GM12864 (cell line): ENCODE measurements at regions not wholly inside any gene's neighbourhood (a gene's known extent, or its start where the extent isn't known, plus 50 kb on each side); places are given as distances from the start of the nearest gene placed in this dataset.
A peak's percentile ranks its signal among the peaks of the same experiment; 100 is the strongest.
"Not testable (repeated sequence)": the region's sequence is repeated elsewhere in the genome, so short reads cannot be mapped to it uniquely, and the experiment has no call there.

Experiments used
- DNase-seq: peaks from one replicate; pipeline ENCODE4 v3.0.0-alpha.2; 2011; ENCODE audit warnings: low read depth
- H3K4me3 ChIP-seq: 2 replicates; pipeline ENCODE4 v1.5.1; 2011; ENCODE audit warnings: mild to moderate bottlenecking, low read depth, low read length, control low read depth
- TF ChIP-seq, protein P1 (sequence below): IDR thresholded peaks from 2 replicates; pipeline ENCODE4 v1.5.1; 2011; ENCODE audit warnings: low read depth, mild to moderate bottlenecking, moderate library complexity, low read length, control low read depth, inconsistent platforms; ENCODE audit errors: missing control alignments

DNA sequence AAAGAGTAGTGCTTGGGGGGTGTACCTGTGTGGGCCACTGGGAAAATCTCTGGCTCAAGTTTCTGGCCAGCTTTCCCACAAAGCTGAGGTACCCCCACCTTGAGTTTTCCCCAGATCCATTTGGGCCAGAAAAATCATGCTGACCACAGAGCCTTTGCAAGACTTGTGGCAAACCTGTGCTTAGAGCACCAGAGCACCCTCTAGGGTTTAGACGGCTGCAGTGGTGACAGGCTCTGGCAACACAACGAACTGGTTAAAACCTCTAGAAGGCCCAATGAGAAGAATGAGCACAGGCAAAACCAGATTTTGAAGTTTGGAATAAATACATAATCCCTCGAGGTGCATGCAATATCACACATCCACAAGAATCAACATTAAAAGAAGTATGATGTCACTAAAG lies 290.7 kb upstream of the FOLH1 start:
- no peak overlapping the region for H3K4me3 ChIP-seq
- TF ChIP-seq, protein P1, sequence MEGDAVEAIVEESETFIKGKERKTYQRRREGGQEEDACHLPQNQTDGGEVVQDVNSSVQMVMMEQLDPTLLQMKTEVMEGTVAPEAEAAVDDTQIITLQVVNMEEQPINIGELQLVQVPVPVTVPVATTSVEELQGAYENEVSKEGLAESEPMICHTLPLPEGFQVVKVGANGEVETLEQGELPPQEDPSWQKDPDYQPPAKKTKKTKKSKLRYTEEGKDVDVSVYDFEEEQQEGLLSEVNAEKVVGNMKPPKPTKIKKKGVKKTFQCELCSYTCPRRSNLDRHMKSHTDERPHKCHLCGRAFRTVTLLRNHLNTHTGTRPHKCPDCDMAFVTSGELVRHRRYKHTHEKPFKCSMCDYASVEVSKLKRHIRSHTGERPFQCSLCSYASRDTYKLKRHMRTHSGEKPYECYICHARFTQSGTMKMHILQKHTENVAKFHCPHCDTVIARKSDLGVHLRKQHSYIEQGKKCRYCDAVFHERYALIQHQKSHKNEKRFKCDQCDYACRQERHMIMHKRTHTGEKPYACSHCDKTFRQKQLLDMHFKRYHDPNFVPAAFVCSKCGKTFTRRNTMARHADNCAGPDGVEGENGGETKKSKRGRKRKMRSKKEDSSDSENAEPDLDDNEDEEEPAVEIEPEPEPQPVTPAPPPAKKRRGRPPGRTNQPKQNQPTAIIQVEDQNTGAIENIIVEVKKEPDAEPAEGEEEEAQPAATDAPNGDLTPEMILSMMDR: no peak
- DNase-seq: no peak

- no peak for DNase-seq
- TF ChIP-seq, protein P1: no peak
- H3K4me3 ChIP-seq: no peak overlapping the region
Observed at GRCh38 chr11:49505231-49505630, 296.8 kb upstream of the FOLH1 start.

DNA sequence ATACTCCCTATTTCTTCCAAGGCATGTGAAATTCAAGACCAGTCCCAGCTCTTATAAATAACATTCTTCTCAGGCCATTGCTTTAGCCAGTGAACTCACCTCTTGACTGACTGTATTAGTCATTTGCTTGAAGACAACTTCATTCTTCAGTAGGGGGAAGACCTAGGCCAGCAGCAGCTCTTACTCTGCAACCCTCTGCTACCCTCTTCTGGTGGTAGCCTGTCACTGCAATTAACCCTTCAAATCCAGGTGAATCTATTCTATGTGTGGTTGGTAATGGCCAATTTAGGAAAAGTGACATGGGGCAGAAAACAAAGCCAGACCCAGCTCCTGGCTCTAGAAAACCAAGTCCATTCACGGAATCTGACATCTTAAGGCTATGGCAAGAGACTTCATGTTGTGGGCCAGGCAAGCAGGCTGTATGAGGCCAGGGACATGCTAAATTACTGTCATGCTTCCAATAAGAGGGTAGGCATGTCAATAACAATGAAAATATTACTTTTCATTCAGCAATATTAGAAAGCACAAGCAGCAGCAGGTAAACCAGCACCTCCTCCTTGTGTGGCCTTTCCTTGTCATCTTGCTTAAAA lies 317.9 kb upstream of the FOLH1 start:
- TF ChIP-seq, protein P1: peak; percentile 68
- H3K4me3 ChIP-seq, DNase-seq: not testable (repeated sequence)

DNA sequence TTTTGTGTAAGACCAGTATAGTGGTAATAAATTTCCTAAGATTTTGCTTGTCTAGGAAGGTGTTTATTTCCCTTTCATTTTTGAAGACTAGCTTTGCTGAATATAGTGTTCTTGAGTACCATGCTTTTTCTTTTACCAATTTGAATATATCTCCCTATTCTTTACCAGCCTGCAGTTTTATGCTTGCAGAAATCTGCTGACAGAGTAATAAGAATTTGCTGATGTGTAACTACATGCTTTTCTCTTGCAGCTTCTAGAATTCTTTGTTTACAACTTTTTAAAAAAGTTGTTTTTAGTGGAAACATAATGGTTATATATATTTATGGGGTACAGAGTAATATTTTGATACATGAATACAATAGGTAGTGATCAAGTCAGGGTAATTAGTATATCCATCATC lies 324.8 kb upstream of the FOLH1 start:
- H3K4me3 ChIP-seq: no peak overlapping the region
- TF ChIP-seq, protein P1: no peak
- no peak for DNase-seq

DNA sequence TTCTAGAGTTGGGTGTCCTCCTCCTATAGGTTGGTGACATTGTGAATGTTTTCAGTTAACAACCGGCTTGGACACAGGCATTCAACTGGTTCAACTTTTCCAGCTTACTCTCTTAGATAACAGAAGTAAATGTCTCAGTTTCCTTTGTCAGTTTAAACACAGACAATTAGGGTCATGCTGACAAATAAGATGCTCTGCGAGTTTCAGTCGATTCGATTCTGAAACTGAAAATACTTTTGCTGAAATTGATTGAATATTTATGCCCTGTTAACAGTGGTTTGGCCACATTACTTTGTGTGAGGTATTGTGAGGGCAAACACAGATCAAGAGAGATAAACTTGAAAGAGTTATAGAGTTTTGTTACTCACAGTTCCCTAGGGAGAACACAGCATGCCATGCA lies 330.5 kb upstream of the FOLH1 start:
- not testable (repeated sequence) for DNase-seq, H3K4me3 ChIP-seq

DNA sequence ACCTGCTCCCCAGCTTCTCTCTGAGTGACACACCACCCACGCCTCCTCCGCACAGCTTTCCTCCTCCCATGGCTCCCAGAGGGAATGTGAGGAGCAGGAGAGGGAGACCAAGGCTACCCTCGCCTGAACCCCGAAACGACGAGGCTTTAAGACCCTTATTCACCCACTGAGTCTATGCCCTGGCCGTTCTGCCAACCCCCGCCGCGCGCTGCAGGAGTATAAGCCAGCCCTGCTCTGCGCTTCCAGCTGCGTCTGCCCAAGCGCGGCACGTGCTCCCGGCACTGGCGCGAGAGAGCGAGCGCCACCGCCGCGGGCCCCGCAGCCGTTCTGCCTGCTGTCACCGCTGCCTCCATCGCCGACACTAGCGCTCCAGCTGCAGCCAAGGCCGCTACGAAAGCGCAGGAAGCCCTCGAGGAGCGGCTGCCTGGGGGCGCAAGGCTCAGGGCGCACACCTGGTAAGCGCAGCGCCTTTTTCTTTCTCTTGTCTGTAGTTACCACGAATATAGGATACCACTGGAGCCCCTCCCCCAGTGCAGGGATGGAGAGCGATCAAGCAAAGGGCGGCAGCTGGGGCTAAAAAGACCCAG lies 350.0 kb upstream of the FOLH1 start:
- not testable (repeated sequence) for H3K4me3 ChIP-seq

GRCh38 chr11:49560593-49560992 lies 352.2 kb upstream of the FOLH1 start:
- not testable (repeated sequence) for H3K4me3 ChIP-seq, DNase-seq

More for the DNA sequence above, 350.0 kb upstream of the FOLH1 start:
- DNase-seq: not testable (repeated sequence)

- not testable (repeated sequence) for H3K4me3 ChIP-seq, DNase-seq
Observed at GRCh38 chr11:49561240-49561880, 353.0 kb upstream of the FOLH1 start.

DNA sequence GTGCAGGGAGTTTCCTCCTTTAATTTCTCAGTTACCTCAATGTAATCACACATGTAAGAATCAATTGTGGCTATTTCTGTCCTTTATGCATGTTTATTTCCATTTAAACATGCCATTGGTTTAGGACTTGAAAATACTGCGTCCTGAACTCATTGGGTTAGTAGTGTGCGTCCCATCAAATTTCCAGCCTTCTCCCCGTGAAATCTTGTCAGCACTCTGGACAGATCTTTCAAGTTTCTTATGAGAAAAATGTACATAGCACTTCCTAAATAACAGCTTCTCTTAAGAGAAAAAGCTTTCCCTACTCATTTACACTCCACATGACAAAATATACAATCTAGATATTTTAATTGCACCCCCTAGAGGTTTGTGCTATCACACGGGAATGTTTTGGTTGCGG lies 353.9 kb upstream of the FOLH1 start:
- not testable (repeated sequence) for H3K4me3 ChIP-seq, DNase-seq

GRCh38 chr11:49579492-49579891 lies 371.1 kb upstream of the FOLH1 start:
- DNase-seq: not testable (repeated sequence)

GRCh38 chr11:49585495-49585894 lies 366.7 kb upstream of the OR4C13 start:
- not testable (repeated sequence) for H3K4me3 ChIP-seq, DNase-seq

More at GRCh38 chr11:49579492-49579891, 371.1 kb upstream of the FOLH1 start:
- H3K4me3 ChIP-seq: not testable (repeated sequence)

DNA sequence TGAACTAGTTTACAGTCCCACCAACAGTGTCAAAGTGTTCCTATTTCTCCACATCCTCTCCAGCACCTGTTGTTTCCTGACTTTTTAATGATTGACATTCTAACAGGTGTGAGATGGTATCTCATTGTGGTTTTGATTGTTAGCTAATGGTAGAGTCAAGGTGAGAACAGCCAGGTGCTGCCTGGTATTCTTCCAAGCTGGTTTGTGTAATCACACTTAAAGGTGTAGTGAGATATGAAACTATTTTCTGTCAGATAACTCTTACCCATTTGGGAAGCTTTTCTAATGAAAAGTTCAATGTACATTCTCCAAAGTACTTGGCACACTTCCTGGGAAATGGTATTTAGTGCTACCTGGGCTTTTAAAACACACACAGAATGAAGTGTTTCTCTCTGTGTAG lies 343.3 kb upstream of the OR4C13 start:
- not testable (repeated sequence) for DNase-seq, H3K4me3 ChIP-seq

DNA sequence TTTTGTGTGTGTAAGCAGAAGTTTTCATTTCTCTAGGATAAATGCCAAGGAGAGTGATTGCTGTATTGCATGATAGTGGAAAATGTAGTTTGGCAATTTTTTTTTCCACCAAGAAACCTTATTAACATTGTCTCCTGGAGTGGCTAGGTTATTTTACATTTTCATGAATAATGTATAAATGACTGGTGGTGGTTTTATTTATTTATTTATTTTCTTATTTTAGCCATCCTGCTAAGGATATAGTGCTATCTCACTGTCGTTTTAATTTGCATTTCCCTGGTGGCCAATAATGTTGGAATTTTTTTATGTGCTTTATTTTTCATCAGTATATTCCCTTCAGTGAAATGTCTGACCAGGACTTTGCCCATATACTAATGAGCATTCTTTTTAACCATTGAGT lies 328.3 kb upstream of the OR4C13 start:
- H3K4me3 ChIP-seq, DNase-seq: not testable (repeated sequence)

- not testable (repeated sequence) for DNase-seq, H3K4me3 ChIP-seq
Observed at GRCh38 chr11:49670705-49671104, 281.5 kb upstream of the OR4C13 start.

DNA sequence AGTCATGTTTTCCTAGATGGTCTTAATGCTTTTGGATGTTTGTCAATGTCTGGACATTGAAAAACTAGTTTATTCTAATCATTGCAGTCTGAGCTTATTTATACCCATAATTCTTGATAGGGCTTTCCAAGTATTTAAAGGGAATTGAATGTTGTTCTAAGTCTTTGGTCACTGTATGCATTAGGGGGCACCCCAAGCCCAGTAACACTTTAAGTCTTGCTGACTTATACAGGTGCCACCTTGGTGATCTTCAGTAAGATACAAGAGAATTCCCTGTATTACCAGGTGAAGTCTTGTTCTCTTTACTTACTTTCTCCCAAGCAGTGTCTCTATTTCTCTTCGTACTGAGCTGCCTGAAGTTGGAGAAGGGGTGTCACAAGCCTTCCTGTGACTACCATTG lies 250.1 kb upstream of the OR4C13 start:
- not testable (repeated sequence) for DNase-seq, H3K4me3 ChIP-seq
